K562 (cell line): ENCODE measurements at regions not wholly inside any gene's neighbourhood (a gene's known extent, or its start where the extent isn't known, plus 50 kb on each side); places are given as distances from the start of the nearest gene placed in this dataset.

ENCODE experiments used
- ATAC-seq: fragments of 200-7000 bp; cut with Tn5 transposase; 3 replicates; pipeline ENCODE4 v1.9.1; 2020; ENCODE audit warnings: moderate library complexity
- BruUV-seq: library from RNA; stranded (reverse); fragments of 400-500 nt; replicated peaks from 2 replicates; lab custom pipeline; 2021; lab: Mats Ljungman, UMichigan
- CTCF ChIA-PET: fragments of 300-600 bp; formaldehyde crosslinking; extraction: SDS; loops from one replicate; lab custom pipeline; 2021; ENCODE audit warnings: low intra/inter-chr PET ratio; lab: Yijun Ruan, JAX
- POLR2A ChIA-PET: fragments of 300-600, 350-650 bp; sonication (Branson Sonifier 250); formaldehyde crosslinking; extraction: SDS; loops from one replicate; lab custom pipeline; 2021; ENCODE audit warnings: antibody characterized with exemption, inconsistent platforms; lab: Yijun Ruan, JAX
- DNase-seq, 4 experiments: peaks; one replicate each; pipeline versions ENCODE4 v3.0.0 to v3.0.0-alpha.2; 2011 to 2018; ENCODE audit warnings: low spot score in 3 of 4, mixed read lengths in 3 of 4; ENCODE audit errors: extremely low read depth in 1 of 4
- FAIRE-seq: peaks from 2 replicates; lab custom pipeline; 2011; peaks lifted over from hg19 to GRCh38; lab: Jason Lieb, UNC
- H2AFZ ChIP-seq: 2 replicates; pipeline ENCODE4 v1.6.0; 2011; ENCODE audit warnings: low read depth, low read length, control low read depth, inconsistent platforms
- H3K27ac ChIP-seq: fragments of 200-600 bp; 3 replicates; pipeline ENCODE4 v1.8.0; 2011; ENCODE audit warnings: low read depth, mild to moderate bottlenecking, control low read depth, inconsistent platforms, low read length, moderate library complexity, mixed read lengths; ENCODE audit errors: extremely low read depth
- H3K27me3 ChIP-seq, 2 experiments: fragments of 300-600 bp in 1 of 2; 2 replicates in 1 of 2; 3 replicates in 1 of 2; pipeline versions ENCODE4 v1.6.0 to v1.8.0; 2011; ENCODE audit warnings: inconsistent platforms in 2 of 2, low read length in 2 of 2, mild to moderate bottlenecking in 1 of 2, mixed read lengths in 1 of 2, moderate library complexity in 1 of 2; ENCODE audit not compliant: control insufficient read depth in 2 of 2, insufficient read depth in 2 of 2
- H3K36me3 ChIP-seq: fragments of 300-600 bp; 3 replicates; pipeline ENCODE4 v1.8.0; 2011; ENCODE audit warnings: mild to moderate bottlenecking, low read length, inconsistent platforms; ENCODE audit not compliant: control insufficient read depth, insufficient read depth
- H3K4me1 ChIP-seq, 2 experiments: fragments of 200-600 bp in 1 of 2; replicated peaks in 1 of 2; 2 replicates in 1 of 2; 3 replicates in 1 of 2; pipeline versions ENCODE4 v1.5.1 to v1.8.0; 2011; ENCODE audit warnings: inconsistent platforms in 2 of 2, low read length in 2 of 2, mild to moderate bottlenecking in 1 of 2, mixed read lengths in 1 of 2, moderate library complexity in 1 of 2; ENCODE audit not compliant: control insufficient read depth in 2 of 2, insufficient read depth in 2 of 2
- H3K4me2 ChIP-seq: 2 replicates; pipeline ENCODE4 v1.6.1; 2011; ENCODE audit warnings: low read length, control low read depth, inconsistent platforms, mixed read lengths; ENCODE audit not compliant: insufficient read depth
- H3K4me3 ChIP-seq: fragments of 200-600 bp; sonication (generic), shearing (Covaris generic); 2 replicates; pipeline ENCODE4 v1.5.1; 2016; ENCODE audit warnings: control low read depth, inconsistent platforms
- H3K79me2 ChIP-seq: fragments of 200-600 bp; 3 replicates; pipeline ENCODE4 v1.8.0; 2011; ENCODE audit warnings: low read length, inconsistent platforms; ENCODE audit not compliant: control insufficient read depth, insufficient read depth
- H3K9ac ChIP-seq, 2 experiments: 2 replicates each; pipeline versions ENCODE4 v1.6.0 to v1.6.1; 2011; ENCODE audit warnings: low read depth in 2 of 2, low read length in 2 of 2, control low read depth in 1 of 2, inconsistent platforms in 1 of 2, mild to moderate bottlenecking in 1 of 2, mixed read lengths in 1 of 2; ENCODE audit not compliant: insufficient read depth in 1 of 2
- H3K9me1 ChIP-seq: one replicate; pipeline ENCODE4 v1.6.0; 2011; ENCODE audit warnings: inconsistent platforms, mild to moderate bottlenecking, low read length, moderate library complexity; ENCODE audit not compliant: control insufficient read depth, insufficient read depth
- H3K9me3 ChIP-seq: replicated peaks from 2 replicates; pipeline ENCODE4 v1.5.1; 2011; ENCODE audit warnings: low read depth, low read length, inconsistent platforms; ENCODE audit not compliant: control insufficient read depth, insufficient read depth
- H4K20me1 ChIP-seq: replicated peaks from 2 replicates; pipeline ENCODE4 v1.6.1; 2011; ENCODE audit warnings: low read length, inconsistent platforms, mixed read lengths; ENCODE audit not compliant: control insufficient read depth, insufficient read depth
- BDP1 ChIP-seq: IDR thresholded peaks from 3 replicates; pipeline ENCODE4 v1.6.1; 2011; ENCODE audit not compliant: insufficient read length, insufficient read depth
- DNMT1 ChIP-seq: fragments of 450-650 bp; IDR thresholded peaks from 2 replicates; pipeline ENCODE4 v1.6.1; 2016; ENCODE audit warnings: antibody characterized with exemption, mild to moderate bottlenecking
- KHSRP ChIP-seq: fragments of 450-650 bp; IDR thresholded peaks from 2 replicates; pipeline ENCODE4 v1.6.1; 2017
- MTA3 ChIP-seq: fragments of 450-650 bp; formaldehyde crosslinking; IDR thresholded peaks from 2 replicates; pipeline ENCODE4 v1.6.1; 2017; ENCODE audit warnings: mild to moderate bottlenecking, borderline replicate concordance
- MYC ChIP-seq, 2 experiments: fragments of 250-450 bp in 1 of 2; sonication (Bioruptor Pico) in 1 of 2; IDR thresholded peaks; 2 replicates each; pipeline versions ENCODE4 v1.5.1 to v1.6.1; 2012 to 2021; ENCODE audit warnings: low read depth in 2 of 2, borderline replicate concordance in 1 of 2, improper control_type of control experiment in 1 of 2, low read length in 1 of 2, mild to moderate bottlenecking in 1 of 2, moderate library complexity in 1 of 2
- PHF21A ChIP-seq: fragments of 450-650 bp; IDR thresholded peaks from 2 replicates; pipeline ENCODE4 v1.6.1; 2017; ENCODE audit warnings: low read depth, borderline replicate concordance
- RBM39 ChIP-seq: fragments of 200-400 bp; formaldehyde crosslinking; optimal IDR thresholded peaks from 2 replicates; pipeline ENCODE3; 2018; ENCODE audit warnings: low read depth, low read length
- SMC3 ChIP-seq: conservative IDR thresholded peaks from 2 replicates; pipeline ENCODE4 v1.6.1; 2011; ENCODE audit warnings: low read depth, low read length, improper control_type of control experiment; ENCODE audit not compliant: insufficient read depth
- SRF ChIP-seq, 2 experiments: fragments of 250-450, 450-650 bp in 1 of 2; sonication (Bioruptor Pico) in 1 of 2; sonication (generic) in 1 of 2; formaldehyde crosslinking; IDR thresholded peaks; 2 replicates each; pipeline versions ENCODE4 v1.5.0 to v1.5.1; 2020 to 2022; ENCODE audit warnings: mild to moderate bottlenecking in 1 of 2, missing genetic modification reagents in 1 of 2
- TFAP4 ChIP-seq: sonication (generic); formaldehyde crosslinking; IDR thresholded peaks from 2 replicates; pipeline ENCODE4 v1.8.0; 2022; ENCODE audit warnings: missing genetic modification reagents, mild to moderate bottlenecking, moderate library complexity, borderline replicate concordance
- THRB ChIP-seq: fragments of 450-650 bp; formaldehyde crosslinking; conservative IDR thresholded peaks from 2 replicates; pipeline ENCODE4 v1.4.0; 2022; ENCODE audit warnings: mild to moderate bottlenecking, missing genetic modification characterization
- ZNF121 ChIP-seq: sonication (generic); formaldehyde crosslinking; conservative IDR thresholded peaks from 2 replicates; pipeline ENCODE4 v1.8.0; 2022; ENCODE audit warnings: missing genetic modification reagents
- ZNF184 ChIP-seq: sonication (generic); formaldehyde crosslinking; IDR thresholded peaks from 2 replicates; pipeline ENCODE4 v1.5.0; 2020; ENCODE audit warnings: missing genetic modification reagents
- ZNF324 ChIP-seq: fragments of 250-450 bp; sonication (Bioruptor Pico); IDR thresholded peaks from 2 replicates; pipeline ENCODE4 v1.4.0; 2020; ENCODE audit warnings: mild to moderate bottlenecking
- ZNF589 ChIP-seq: fragments of 200-800 bp; sonication (Bioruptor generic); IDR thresholded peaks from 2 replicates; pipeline ENCODE4 v1.6.1; 2016; ENCODE audit warnings: low read depth, missing genetic modification characterization, missing compliant biosample characterization
- ZNF644 ChIP-seq: fragments of 200-800 bp; sonication (Bioruptor generic); IDR thresholded peaks from 2 replicates; pipeline ENCODE4 v1.6.1; 2016; ENCODE audit warnings: low read depth, missing genetic modification characterization, missing compliant biosample characterization
- WGBS: fragments of 100-300 bp; shearing (Covaris generic); methylation state at CpG from one replicate; pipeline ENCODE4 v1.1.6; 2016; ENCODE audit warnings: low coverage, mixed read lengths; ENCODE audit not compliant: insufficient coverage; ENCODE audit errors: missing lambda C conversion rate; 5-methylcytosine and 5-hydroxymethylcytosine counted together
- in situ Hi-C: fragments of 300-500 bp; cut with MboI; formaldehyde crosslinking; loops from 4 replicates; pipeline ENCODE4 v1.15.0; 2018; ENCODE audit warnings: inconsistent platforms, mixed read lengths
- intact Hi-C: fragments of 100-400 bp; cut with micrococcal nuclease; formaldehyde crosslinking; loops from 2 replicates; pipeline ENCODE4 v1.14.2; 2022

- no TSS peak for BruUV-seq
- POLR2A ChIA-PET, result no interaction called here
- Histone ChIP-seq H3K36me3 (no peaks in the 10 kb centered on the region), H3K27me3 (no peaks in the 10 kb centered on the region), H3K4me3 (no peak overlapping the region), H3K9ac (no peak overlapping the region), H3K9me3 (no peaks in the 10 kb centered on the region), H3K9me1 (no peaks in the 10 kb centered on the region), H3K27ac (no peak overlapping the region), H3K79me2 (no peaks in the 10 kb centered on the region), H2AFZ (no peak overlapping the region), H3K4me1 (no peaks in the 10 kb centered on the region), H3K4me2 (no peak overlapping the region), H4K20me1 (no peaks in the 10 kb centered on the region)
- FAIRE-seq (no peak), DNase-seq (no peak), ATAC-seq (no peak)
- 0% methylated on average over 5 of the region's 5 CpGs for WGBS
- TF ChIP-seq DNMT1 (no peak), SMC3 (no peak), ZNF589 (CRISPR knock-in tag) (no peak), ZNF121 (CRISPR knock-in tag) (no peak), ZNF184 (CRISPR knock-in tag) (no peak), MTA3 (no peak), PHF21A (no peak), ZNF644 (tag) (no peak), TFAP4 (CRISPR knock-in tag) (no peak), MYC (IDR thresholded peaks at IDR 0.05; ENCODE audit: low read depth, low read length) (no peak), MYC (CRISPR knock-in tag; IDR thresholded peaks at IDR 0.05; ENCODE audit: borderline replicate concordance, low read depth) (no peak), BDP1 (no peak), THRB (CRISPR knock-in tag) (no peak), ZNF324 (CRISPR knock-in tag) (no peak), RBM39 (no peak), KHSRP (no peak), SRF (CRISPR knock-in tag; IDR thresholded peaks at IDR 0.05) (no peak)
- intact Hi-C loops, result no loop called here
- in situ Hi-C loops, result no loop called here
- CTCF ChIA-PET, result no interaction called here
Observed at GRCh38 chr21:25513810-25514209, 93.5 kb downstream of the MRPL39 start.
